Motor neuron (in vitro differentiated cells): ENCODE measurements at regions not wholly inside any gene's neighbourhood (a gene's known extent, or its start where the extent isn't known, plus 50 kb on each side); places are given as distances from the start of the nearest gene placed in this dataset.
"Not testable (repeated sequence)": the region's sequence is repeated elsewhere in the genome, so short reads cannot be mapped to it uniquely, and the experiment has no call there.

Experiments
- ATAC-seq, 8 experiments: fragments of 200-7000 bp; cut with Tn5 transposase; replicated peaks in 6 of 8; 2 replicates each; pipeline ENCODE4 v1.8.0; 2021; ENCODE audit warnings: mild to moderate bottlenecking in 8 of 8, moderate library complexity in 8 of 8
- H3K27ac ChIP-seq, 2 donors: fragments of 250-450 bp; sonication (Bioruptor Pico); 2 replicates each; pipeline ENCODE4 v1.9.0; 2021; ENCODE audit warnings: antibody characterized with exemption in 2 of 2, mild to moderate bottlenecking in 2 of 2, moderate library complexity in 1 of 2
- H3K4me1 ChIP-seq, 2 donors: fragments of 250-450 bp; sonication (Bioruptor Pico); replicated peaks in 1 of 2; 2 replicates each; pipeline ENCODE4 v1.6.1; 2021; ENCODE audit warnings: antibody characterized with exemption in 2 of 2, mild to moderate bottlenecking in 2 of 2, moderate library complexity in 1 of 2
- H3K4me3 ChIP-seq, 5 donors: fragments of 250-450 bp; sonication (Bioruptor Pico); 2 replicates each; pipeline ENCODE4 v1.9.0; 2021; ENCODE audit warnings: antibody characterized with exemption in 5 of 5, mild to moderate bottlenecking in 5 of 5, moderate library complexity in 4 of 5
- WGBS, 10 experiments: fragments of 450-650 bp; shearing (Covaris generic); methylation state at CpG; one replicate each; pipeline ENCODE4 v1.0.0; 2022; 5-methylcytosine and 5-hydroxymethylcytosine counted together
- in situ Hi-C, 9 experiments: fragments of 400-800 bp; cut with MboI; loops; one replicate each; pipeline ENCODE4 v1.15.0; 2021; ENCODE audit warnings: low sequenced_read_pairs in 9 of 9, low pct_unique_long_range_greater_than_20kb in 2 of 9; ENCODE audit not compliant: unreplicated experiment in 9 of 9

GRCh38 chrX:75873993-75874392 is 88.9 kb upstream of the MAGEE2 start:
- Histone ChIP-seq H3K4me1 (no peaks in the 10 kb centered on the region), H3K4me3 (no peak overlapping the region), H3K27ac (no peak overlapping the region)
- in situ Hi-C loops: no loop called here
- no peak for ATAC-seq
- 0 to 60% (median 24%) methylated on average over 1 to 2 of the region's 2 CpGs; no CpG with 5 or more reads in 6 of the 10 experiments for WGBS, 10 experiments

GRCh38 chrX:75883446-75883845 is 98.4 kb upstream of the MAGEE2 start:
- H3K4me1 ChIP-seq: no peaks in the 10 kb centered on the region
- H3K4me3 ChIP-seq: no peak overlapping the region
- in situ Hi-C loops: no loop called here
- 0 to 60% (median 16%) methylated on average over 1 of the region's 1 CpG; no CpG with 5 or more reads in 6 of the 10 experiments for WGBS, 10 experiments
- no peak overlapping the region for H3K27ac ChIP-seq
- ATAC-seq: peak in 1 of 8 experiments; percentile 36

- ATAC-seq: no peak
- in situ Hi-C loops: no loop called here
- 0 to 42% (median 38%) methylated on average over 1 to 3 of the region's 7 CpGs; no CpG with 5 or more reads in 7 of the 10 experiments for WGBS, 10 experiments
Observed at GRCh38 chrX:75887833-75888232, 102.8 kb upstream of the MAGEE2 start.

GRCh38 chrX:75892749-75893148 is 107.7 kb upstream of the MAGEE2 start:
- Histone ChIP-seq H3K4me1 (no peaks in the 10 kb centered on the region), H3K4me3 (no peak overlapping the region), H3K27ac (no peak overlapping the region)
- 33 to 83% (median 56%) methylated on average over 1 of the region's 2 CpGs; no CpG with 5 or more reads in 7 of the 10 experiments for WGBS, 10 experiments
- in situ Hi-C loops: no loop called here
- no peak for ATAC-seq

More at GRCh38 chrX:75887833-75888232, 102.8 kb upstream of the MAGEE2 start:
- no peak overlapping the region for H3K27ac ChIP-seq
- H3K4me3 ChIP-seq: no peak overlapping the region
- H3K4me1 ChIP-seq: no peaks in the 10 kb centered on the region

- ATAC-seq: no peak
- 0 to 76% (median 63%) methylated on average over 1 to 6 of the region's 8 CpGs; no CpG with 5 or more reads in 6 of the 10 experiments for WGBS, 10 experiments
- in situ Hi-C loops: no loop called here
Observed at GRCh38 chrX:75893281-75893680, 108.2 kb upstream of the MAGEE2 start.

GRCh38 chrX:75911716-75912115 is 126.7 kb upstream of the MAGEE2 start:
- WGBS, 10 experiments: 60 to 83% methylated on average over 1 of the region's 2 CpGs; no CpG with 5 or more reads in 8 of the 10 experiments
- H3K27ac ChIP-seq: no peak overlapping the region
- in situ Hi-C loops: no loop called here
- ATAC-seq: no peak
- no peaks in the 10 kb centered on the region for H3K4me1 ChIP-seq
- H3K4me3 ChIP-seq: no peak overlapping the region

More at GRCh38 chrX:75893281-75893680, 108.2 kb upstream of the MAGEE2 start:
- no peak overlapping the region for H3K27ac ChIP-seq
- H3K4me1 ChIP-seq: no peaks in the 10 kb centered on the region
- no peak overlapping the region for H3K4me3 ChIP-seq

- ATAC-seq: no peak
- in situ Hi-C loops: no loop called here
- WGBS, 10 experiments: 23% methylated on average over 3 of the region's 5 CpGs; no CpG with 5 or more reads in 9 of the 10 experiments
Observed at GRCh38 chrX:75957107-75957610, 172.1 kb upstream of the MAGEE2 start.

GRCh38 chrX:75961321-75961720 is 176.3 kb upstream of the MAGEE2 start:
- ATAC-seq, H3K4me3 ChIP-seq, in situ Hi-C loops, H3K27ac ChIP-seq, H3K4me1 ChIP-seq: not testable (repeated sequence)
- WGBS, 10 experiments: no CpG with 5 or more reads among the region's 1 CpG

More at GRCh38 chrX:75957107-75957610, 172.1 kb upstream of the MAGEE2 start:
- no peaks in the 10 kb centered on the region for H3K4me1 ChIP-seq
- no peak overlapping the region for H3K4me3 ChIP-seq
- H3K27ac ChIP-seq: no peak overlapping the region

GRCh38 chrX:75963774-75964173 is 178.7 kb upstream of the MAGEE2 start:
- Histone ChIP-seq H3K27ac (no peak overlapping the region), H3K4me1 (no peaks in the 10 kb centered on the region), H3K4me3 (no peak overlapping the region)
- 0 to 100% (median 50%) methylated on average over 1 to 6 of the region's 7 CpGs; no CpG with 5 or more reads in 5 of the 10 experiments for WGBS, 10 experiments
- in situ Hi-C loops: no loop called here
- ATAC-seq: no peak

- in situ Hi-C loops: no loop called here
- Histone ChIP-seq H3K27ac (no peak overlapping the region), H3K4me1 (no peaks in the 10 kb centered on the region), H3K4me3 (no peak overlapping the region)
- no peak for ATAC-seq
- WGBS, 10 experiments: 0 to 92% (median 25%) methylated on average over 1 to 4 of the region's 5 CpGs; no CpG with 5 or more reads in 6 of the 10 experiments
Observed at GRCh38 chrX:75968293-75968692, 183.2 kb upstream of the MAGEE2 start.

- whole genome bisulfite sequencing, 10 experiments: 0 to 10% methylated on average over 2 of the region's 2 CpGs; no CpG with 5 or more reads in 8 of the 10 experiments
- H3K4me3 ChIP-seq: no peak overlapping the region
- in situ Hi-C loops: no loop called here
- ATAC-seq: peak in 2 of 8 experiments; percentile 50 to 56
- H3K4me1 ChIP-seq: no peaks in the 10 kb centered on the region
- no peak overlapping the region for H3K27ac ChIP-seq
Observed at GRCh38 chrX:75986976-75987375, 185.9 kb upstream of the PBDC1 start.

GRCh38 chrX:75989806-75990590 is 182.9 kb upstream of the PBDC1 start:
- ATAC-seq: no peak
- in situ Hi-C loops: no loop called here
- 0 to 80% (median 50%) methylated on average over 1 of the region's 3 CpGs; no CpG with 5 or more reads in 7 of the 10 experiments for WGBS, 10 experiments

GRCh38 chrX:75997692-75998091 is 175.2 kb upstream of the PBDC1 start:
- WGBS, 10 experiments: 20% methylated on average over 1 to 2 of the region's 3 CpGs; no CpG with 5 or more reads in 8 of the 10 experiments
- in situ Hi-C loops: no loop called here

More at GRCh38 chrX:75989806-75990590, 182.9 kb upstream of the PBDC1 start:
- Histone ChIP-seq H3K4me1 (no peaks in the 10 kb centered on the region), H3K27ac (no peak overlapping the region), H3K4me3 (no peak overlapping the region)

More at GRCh38 chrX:75997692-75998091, 175.2 kb upstream of the PBDC1 start:
- no peak for ATAC-seq
- no peak overlapping the region for H3K4me3 ChIP-seq
- H3K27ac ChIP-seq: no peak overlapping the region
- H3K4me1 ChIP-seq: no peaks in the 10 kb centered on the region
